DOHH2 (cell line): ENCODE measurements at regions not wholly inside any gene's neighbourhood (a gene's known extent, or its start where the extent isn't known, plus 50 kb on each side); places are given as distances from the start of the nearest gene placed in this dataset.

Experiments
- H3F3A ChIP-seq: fragments of 200-600 bp; sonication (generic), shearing (Covaris generic); 2 replicates; pipeline ENCODE4 v1.6.0; 2016; ENCODE audit warnings: antibody characterized with exemption, mild to moderate bottlenecking; ENCODE audit not compliant: control insufficient read depth, insufficient read depth
- H3K27ac ChIP-seq: fragments of 200-600 bp; sonication (generic); 2 replicates; pipeline ENCODE4 v1.5.1; 2014; ENCODE audit warnings: low read depth, mild to moderate bottlenecking, low read length, moderate library complexity
- H3K27me3 ChIP-seq: fragments of 200-600 bp; sonication (generic); 2 replicates; pipeline ENCODE4 v1.6.1; 2014; ENCODE audit warnings: mild to moderate bottlenecking, low read length, mixed read lengths; ENCODE audit not compliant: control insufficient read depth
- H3K36me3 ChIP-seq: fragments of 200-600 bp; sonication (generic); 2 replicates; pipeline ENCODE4 v1.6.1; 2014; ENCODE audit warnings: mild to moderate bottlenecking, low read length, moderate library complexity, mixed read lengths; ENCODE audit not compliant: control insufficient read depth
- H3K4me1 ChIP-seq: fragments of 200-600 bp; sonication (generic); 2 replicates; pipeline ENCODE4 v1.6.1; 2014; ENCODE audit warnings: mild to moderate bottlenecking, low read length, mixed read lengths; ENCODE audit not compliant: control insufficient read depth
- H3K4me2 ChIP-seq: fragments of 200-600 bp; sonication (generic); 2 replicates; pipeline ENCODE4 v1.6.0; 2014; ENCODE audit warnings: mild to moderate bottlenecking, low read length, moderate library complexity
- H3K4me3 ChIP-seq: fragments of 200-600 bp; sonication (generic); 2 replicates; pipeline ENCODE4 v1.5.1; 2014; ENCODE audit warnings: mild to moderate bottlenecking, low read length, mixed read lengths
- H3K79me2 ChIP-seq: fragments of 200-600 bp; sonication (generic); 2 replicates; pipeline ENCODE4 v1.6.1; 2014; ENCODE audit warnings: mild to moderate bottlenecking, low read length, mixed read lengths; ENCODE audit not compliant: control insufficient read depth
- H3K9me2 ChIP-seq: fragments of 200-600 bp; sonication (generic); replicated peaks from 2 replicates; pipeline ENCODE4 v1.6.1; 2014; ENCODE audit warnings: mild to moderate bottlenecking, low read length, mixed read lengths; ENCODE audit not compliant: control insufficient read depth
- H3K9me3 ChIP-seq: fragments of 200-600 bp; sonication (generic); 2 replicates; pipeline ENCODE4 v1.6.1; 2014; ENCODE audit warnings: antibody characterized with exemption, low read length, mixed read lengths; ENCODE audit not compliant: control insufficient read depth, insufficient read depth
- H4K20me1 ChIP-seq: fragments of 200-600 bp; sonication (generic); 2 replicates; pipeline ENCODE4 v1.6.0; 2014; ENCODE audit warnings: low read depth, mild to moderate bottlenecking, antibody characterized with exemption, low read length, moderate library complexity; ENCODE audit not compliant: control insufficient read depth, insufficient read depth
- CTCF ChIP-seq: fragments of 200-600 bp; sonication (generic); IDR thresholded peaks from one replicate; pipeline ENCODE4 v1.5.1; 2014; ENCODE audit warnings: antibody characterized with exemption, mild to moderate bottlenecking, low read depth, low read length; ENCODE audit not compliant: poor library complexity, severe bottlenecking
- EZH2phosphoT487 ChIP-seq: fragments of 200-600 bp; sonication (generic); IDR thresholded peaks from 2 replicates; pipeline ENCODE4 v1.6.1; 2017; ENCODE audit warnings: borderline replicate concordance, mild to moderate bottlenecking, antibody characterized with exemption, low read length, moderate library complexity, mixed read lengths

GRCh38 chr7:22647451-22648257 lies 79.3 kb upstream of the IL6 start:
- Histone ChIP-seq H3K4me2 (no peak overlapping the region), H4K20me1 (no peaks in the 10 kb centered on the region), H3K4me3 (no peak overlapping the region), H3K4me1 (no peaks in the 10 kb centered on the region), H3K9me2 (no peaks in the 10 kb centered on the region), H3K79me2 (no peaks in the 10 kb centered on the region), H3F3A (no peaks in the 10 kb centered on the region), H3K9me3 (peaks cover 18% of the 10 kb centered on the region), H3K27me3 (no peaks in the 10 kb centered on the region), H3K27ac (no peak overlapping the region), H3K36me3 (no peaks in the 10 kb centered on the region)
- TF ChIP-seq EZH2phosphoT487 (no peak), CTCF (no peak)

- Histone ChIP-seq H3K9me3 (peaks cover 23% of the 10 kb centered on the region), H4K20me1 (no peaks in the 10 kb centered on the region), H3K4me1 (no peaks in the 10 kb centered on the region), H3K27ac (no peak overlapping the region), H3K4me3 (no peak overlapping the region), H3K36me3 (no peaks in the 10 kb centered on the region), H3K27me3 (peaks cover 10% of the 10 kb centered on the region), H3K4me2 (no peak overlapping the region), H3K9me2 (no peaks in the 10 kb centered on the region), H3K79me2 (no peaks in the 10 kb centered on the region), H3F3A (no peaks in the 10 kb centered on the region)
- TF ChIP-seq CTCF (no peak), EZH2phosphoT487 (no peak)
Measured at GRCh38 chr7:22645418-22646181, 81.4 kb upstream of the IL6 start.

- peaks cover 23% of the 10 kb centered on the region for H3K9me3 ChIP-seq
- no peaks in the 10 kb centered on the region for H3K9me2 ChIP-seq
- H3K4me2 ChIP-seq: no peak overlapping the region
- H3K27me3 ChIP-seq: peaks cover 22% of the 10 kb centered on the region
- H3K36me3 ChIP-seq: no peaks in the 10 kb centered on the region
- H3K4me1 ChIP-seq: no peaks in the 10 kb centered on the region
- H3K79me2 ChIP-seq: no peaks in the 10 kb centered on the region
- H3K4me3 ChIP-seq: no peak overlapping the region
- TF ChIP-seq CTCF (no peak), EZH2phosphoT487 (no peak)
- H3F3A ChIP-seq: no peaks in the 10 kb centered on the region
- no peaks in the 10 kb centered on the region for H4K20me1 ChIP-seq
- no peak overlapping the region for H3K27ac ChIP-seq
Measured at GRCh38 chr7:22642454-22642853, 84.5 kb upstream of the IL6 start.
